ENCODE measurements at regions not wholly inside any gene's neighbourhood (a gene's known extent, or its start where the extent isn't known, plus 50 kb on each side); places are given as distances from the start of the nearest gene placed in this dataset.
A peak's percentile ranks its signal among the peaks of the same experiment; 100 is the strongest.
"Not testable (repeated sequence)": the region's sequence is repeated elsewhere in the genome, so short reads cannot be mapped to it uniquely, and the experiment has no call there.

- DNase-seq: not testable (repeated sequence)
These were observed 274.9 kb upstream of the FRG1 start for GRCh38 chr4:189665712-189666305.

GRCh38 chr4:189667386-189667785 is 273.3 kb upstream of the FRG1 start:
- intact Hi-C loops (cut with micrococcal nuclease); DNase-seq; ATAC-seq: not testable (repeated sequence)

More at GRCh38 chr4:189665712-189666305, 274.9 kb upstream of the FRG1 start:
- ATAC-seq; intact Hi-C loops (cut with micrococcal nuclease): not testable (repeated sequence)

GRCh38 chr4:189697675-189698245 is 242.9 kb upstream of the FRG1 start:
- intact Hi-C loops (cut with micrococcal nuclease); ATAC-seq; DNase-seq: not testable (repeated sequence)

- intact Hi-C loops (cut with micrococcal nuclease); DNase-seq; ATAC-seq: not testable (repeated sequence)
These were observed 237.7 kb upstream of the FRG1 start for GRCh38 chr4:189703000-189703399.

GRCh38 chr4:189706821-189707220 is 233.9 kb upstream of the FRG1 start:
- ATAC-seq; DNase-seq; intact Hi-C loops (cut with micrococcal nuclease): not testable (repeated sequence)

GRCh38 chr4:189707227-189707626 is 233.4 kb upstream of the FRG1 start:
- ATAC-seq; DNase-seq; intact Hi-C loops (cut with micrococcal nuclease): not testable (repeated sequence)

- ATAC-seq; DNase-seq; intact Hi-C loops (cut with micrococcal nuclease): not testable (repeated sequence)
These were observed 228.7 kb upstream of the FRG1 start for GRCh38 chr4:189711956-189712355.

GRCh38 chr4:189721016-189721993 is 219.4 kb upstream of the FRG1 start:
- intact Hi-C loops (cut with micrococcal nuclease); ATAC-seq; DNase-seq: not testable (repeated sequence)

GRCh38 chr4:189722324-189723003 is 218.2 kb upstream of the FRG1 start:
- intact Hi-C loops (cut with micrococcal nuclease); DNase-seq; ATAC-seq: not testable (repeated sequence)

GRCh38 chr4:189727982-189728638 is 212.6 kb upstream of the FRG1 start:
- intact Hi-C loops (cut with micrococcal nuclease); DNase-seq: not testable (repeated sequence)
- peak; percentile 78 for ATAC-seq

GRCh38 chr4:189731989-189732388 is 208.7 kb upstream of the FRG1 start:
- ATAC-seq; DNase-seq; intact Hi-C loops (cut with micrococcal nuclease): not testable (repeated sequence)

- DNase-seq; intact Hi-C loops (cut with micrococcal nuclease): not testable (repeated sequence)
- ATAC-seq: peak; percentile 43
These were observed 207.2 kb upstream of the FRG1 start for GRCh38 chr4:189733507-189733906.

GRCh38 chr4:189734648-189735267 is 205.9 kb upstream of the FRG1 start:
- intact Hi-C loops (cut with micrococcal nuclease); DNase-seq: not testable (repeated sequence)
- peak; percentile 97 for ATAC-seq

- ATAC-seq; intact Hi-C loops (cut with micrococcal nuclease); DNase-seq: not testable (repeated sequence)
These were observed 204.0 kb upstream of the FRG1 start for GRCh38 chr4:189736656-189737055.

GRCh38 chr4:189740118-189740517 is 200.6 kb upstream of the FRG1 start:
- ATAC-seq: peak; percentile 25
- DNase-seq; intact Hi-C loops (cut with micrococcal nuclease): not testable (repeated sequence)

GRCh38 chr4:189740873-189741272 is 199.8 kb upstream of the FRG1 start:
- intact Hi-C loops (cut with micrococcal nuclease): no loop called here
- ATAC-seq: no peak
- no peak for DNase-seq

GRCh38 chr4:189753092-189753491 is 187.6 kb upstream of the FRG1 start:
- intact Hi-C loops (cut with micrococcal nuclease); DNase-seq; ATAC-seq: not testable (repeated sequence)

GRCh38 chr4:189763583-189763982 is 177.1 kb upstream of the FRG1 start:
- no peak for ATAC-seq
- DNase-seq: no peak
- intact Hi-C loops (cut with micrococcal nuclease): no loop called here
